Progenitor cell of endocrine pancreas (in vitro differentiated cells): ENCODE measurements at regions not wholly inside any gene's neighbourhood (a gene's known extent, or its start where the extent isn't known, plus 50 kb on each side); places are given as distances from the start of the nearest gene placed in this dataset.

Source experiments
- DNase-seq: peaks from one replicate; pipeline ENCODE4 v3.0.0; 2021; ENCODE audit warnings: low spot score; ENCODE audit not compliant: unreplicated experiment
- H3K27ac Mint-ChIP-seq: 2 replicates; pipeline ENCODE4 v1.8.0; 2021; ENCODE audit warnings: mild to moderate bottlenecking, moderate library complexity, mixed read lengths
- H3K27me3 Mint-ChIP-seq: 2 replicates; pipeline ENCODE4 v1.8.0; 2021; ENCODE audit warnings: mixed read lengths
- H3K36me3 Mint-ChIP-seq: 2 replicates; pipeline ENCODE4 v1.8.0; 2022; ENCODE audit warnings: mixed read lengths; ENCODE audit not compliant: insufficient read depth
- H3K4me1 Mint-ChIP-seq: 2 replicates; pipeline ENCODE4 v1.8.0; 2021; ENCODE audit warnings: low read depth, mixed read lengths
- H3K4me3 Mint-ChIP-seq: 2 replicates; pipeline ENCODE4 v1.8.0; 2021; ENCODE audit warnings: low read depth, mild to moderate bottlenecking, moderate library complexity, mixed read lengths
- H3K9me3 Mint-ChIP-seq: 2 replicates; pipeline ENCODE4 v1.8.0; 2021; ENCODE audit warnings: low read depth, mixed read lengths
- CTCF ChIP-seq: fragments of 200-600 bp; sonication (generic); IDR thresholded peaks from one replicate; pipeline ENCODE4 v1.5.0; 2021; ENCODE audit warnings: antibody characterized with exemption, mild to moderate bottlenecking; ENCODE audit not compliant: unreplicated experiment

GRCh38 chr13:80083853-80084676 lies 256.9 kb downstream of the SPRY2 start:
- Mint-ChIP-seq H3K36me3 (no peaks in the 10 kb centered on the region), H3K27me3 (no peaks in the 10 kb centered on the region), H3K27ac (peak overlapping the region; percentile 57), H3K9me3 (no peaks in the 10 kb centered on the region), H3K4me3 (no peak overlapping the region), H3K4me1 (peaks cover 29% of the 10 kb centered on the region)
- no peak for DNase-seq
- TF ChIP-seq CTCF: no peak

GRCh38 chr13:80083081-80083852 lies 257.7 kb downstream of the SPRY2 start:
- H3K27ac Mint-ChIP-seq: peak overlapping the region; percentile 57
- H3K36me3 Mint-ChIP-seq: no peaks in the 10 kb centered on the region
- no peak overlapping the region for H3K4me3 Mint-ChIP-seq

GRCh38 chr13:80082396-80083080 lies 258.4 kb downstream of the SPRY2 start:
- no peak for DNase-seq
- Mint-ChIP-seq H3K9me3 (peaks cover 1% of the 10 kb centered on the region), H3K27me3 (no peaks in the 10 kb centered on the region), H3K4me3 (no peak overlapping the region), H3K27ac (peak overlapping the region; percentile 93), H3K36me3 (no peaks in the 10 kb centered on the region), H3K4me1 (peaks cover 29% of the 10 kb centered on the region)
- no peak for TF ChIP-seq CTCF

More at GRCh38 chr13:80083081-80083852, 257.7 kb downstream of the SPRY2 start:
- no peak for TF ChIP-seq CTCF
- Mint-ChIP-seq H3K4me1 (peaks cover 29% of the 10 kb centered on the region), H3K9me3 (no peaks in the 10 kb centered on the region), H3K27me3 (no peaks in the 10 kb centered on the region)
- no peak for DNase-seq

DNA sequence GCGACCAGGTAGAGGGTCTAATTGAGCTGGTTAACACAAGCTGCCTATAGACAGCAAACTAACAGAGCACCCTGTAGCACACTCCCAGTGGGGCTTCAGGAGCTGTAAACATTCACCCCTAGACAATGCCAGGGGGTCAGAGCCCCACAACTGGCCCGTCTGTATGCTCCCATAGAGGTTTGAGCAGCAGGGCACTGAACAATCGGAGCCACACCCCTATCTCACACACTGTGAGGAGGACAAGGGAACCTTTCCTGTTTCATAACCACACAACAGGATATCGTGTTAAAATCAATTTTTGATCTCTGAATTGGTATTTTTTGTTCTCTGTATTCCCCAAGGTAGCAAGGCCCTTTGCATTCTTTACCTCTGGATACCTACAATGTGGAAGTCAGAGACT lies 266.1 kb downstream of the SPRY2 start:
- no peak overlapping the region for H3K4me3 Mint-ChIP-seq
- no peak overlapping the region for H3K27ac Mint-ChIP-seq
- H3K27me3 Mint-ChIP-seq: no peaks in the 10 kb centered on the region
- H3K4me1 Mint-ChIP-seq: peaks cover 12% of the 10 kb centered on the region
- no peak for TF ChIP-seq CTCF
- H3K36me3 Mint-ChIP-seq: peaks cover 2% of the 10 kb centered on the region
- H3K9me3 Mint-ChIP-seq: peaks cover 12% of the 10 kb centered on the region
- DNase-seq: no peak

DNA sequence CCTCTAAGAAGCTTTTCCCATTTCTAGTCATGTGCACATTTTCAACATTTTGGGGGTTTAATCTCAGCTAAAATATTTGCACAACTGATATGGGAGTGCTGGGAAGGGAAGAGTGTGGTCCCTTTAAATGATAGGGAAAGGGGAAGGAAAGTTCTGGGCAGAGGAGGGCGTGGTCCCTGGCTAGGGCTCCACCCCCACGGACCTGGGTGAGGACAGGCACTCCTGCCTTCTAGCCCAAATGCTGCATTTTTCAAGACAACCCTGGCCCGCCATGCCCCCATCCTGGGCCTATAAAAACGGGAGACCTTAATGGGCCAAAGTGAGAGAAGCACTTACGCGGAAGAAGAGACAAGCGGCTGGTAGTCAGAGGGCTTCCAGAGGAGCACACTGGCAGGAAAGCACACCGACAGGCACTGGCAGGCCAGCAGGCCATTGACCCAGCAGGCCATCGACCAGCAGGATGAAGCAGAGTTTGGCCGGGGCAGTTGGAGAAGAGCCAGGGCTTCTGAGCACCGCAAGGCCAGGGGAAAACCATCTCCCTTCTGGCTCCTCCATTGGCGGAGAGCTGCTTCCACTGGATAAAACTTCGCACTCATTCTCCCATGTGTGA lies 266.7 kb downstream of the SPRY2 start:
- Mint-ChIP-seq H3K9me3 (peaks cover 12% of the 10 kb centered on the region), H3K4me1 (peaks cover 12% of the 10 kb centered on the region), H3K27me3 (no peaks in the 10 kb centered on the region), H3K4me3 (no peak overlapping the region), H3K36me3 (peaks cover 2% of the 10 kb centered on the region), H3K27ac (no peak overlapping the region)
- TF ChIP-seq CTCF: no peak
- DNase-seq: no peak
